ENCODE measurements at regions not wholly inside any gene's neighbourhood (a gene's known extent, or its start where the extent isn't known, plus 50 kb on each side); places are given as distances from the start of the nearest gene placed in this dataset.

- no peak overlapping the region for H3K4me3 Mint-ChIP-seq
- no peak overlapping the region for H3K4me3 ChIP-seq
- no peaks in the 10 kb centered on the region for H3K4me1 Mint-ChIP-seq
- DNase-seq (ENCODE audit: low spot score) (no peak), ATAC-seq (no peak)
- no peak overlapping the region for H2AFZ ChIP-seq
- H3K4me2 ChIP-seq, result no peak overlapping the region
- no peaks in the 10 kb centered on the region for H3K9me2 ChIP-seq (ENCODE audit: insufficient read depth)
- no peak overlapping the region for H3K27ac ChIP-seq (ENCODE audit: low read depth)
- no peaks in the 10 kb centered on the region for H4K20me1 ChIP-seq (replicated peaks; ENCODE audit: insufficient read depth)
- H3K9me3 Mint-ChIP-seq, result peaks cover 94% of the 10 kb centered on the region
- H3K79me2 ChIP-seq (replicated peaks; ENCODE audit: insufficient read depth), result no peaks in the 10 kb centered on the region
- no peaks in the 10 kb centered on the region for H3K4me1 ChIP-seq (ENCODE audit: insufficient read depth)
- TF ChIP-seq EZH2phosphoT487 (IDR thresholded peaks at IDR 0.05; ENCODE audit: unreplicated experiment) (no peak), CTCF (conservative IDR thresholded peaks at IDR 0.05; ENCODE audit: low read depth in 2 of 2) (no peak), EZH2 (IDR thresholded peaks at IDR 0.05; ENCODE audit: low read depth, unreplicated experiment) (no peak), JUNB (IDR thresholded peaks at IDR 0.05; ENCODE audit: unreplicated experiment) (no peak), CREB1 (CRISPR knock-in tag; IDR thresholded peaks at IDR 0.05; ENCODE audit: low read depth) (no peak), ZNF331 (CRISPR knock-in tag; IDR thresholded peaks at IDR 0.05; ENCODE audit: low read depth) (no peak), NANOG (IDR thresholded peaks at IDR 0.05; ENCODE audit: borderline replicate concordance) (no peak), POLR2AphosphoS5 (IDR thresholded peaks at IDR 0.05; ENCODE audit: low read depth) (no peak), ZNF462 (CRISPR knock-in tag; IDR thresholded peaks at IDR 0.05) (no peak), ZNF114 (CRISPR knock-in tag; IDR thresholded peaks at IDR 0.05) (no peak), STAT1 (IDR thresholded peaks at IDR 0.05; ENCODE audit: unreplicated experiment) (no peak)
- TF ChIP-seq, protein P1, sequence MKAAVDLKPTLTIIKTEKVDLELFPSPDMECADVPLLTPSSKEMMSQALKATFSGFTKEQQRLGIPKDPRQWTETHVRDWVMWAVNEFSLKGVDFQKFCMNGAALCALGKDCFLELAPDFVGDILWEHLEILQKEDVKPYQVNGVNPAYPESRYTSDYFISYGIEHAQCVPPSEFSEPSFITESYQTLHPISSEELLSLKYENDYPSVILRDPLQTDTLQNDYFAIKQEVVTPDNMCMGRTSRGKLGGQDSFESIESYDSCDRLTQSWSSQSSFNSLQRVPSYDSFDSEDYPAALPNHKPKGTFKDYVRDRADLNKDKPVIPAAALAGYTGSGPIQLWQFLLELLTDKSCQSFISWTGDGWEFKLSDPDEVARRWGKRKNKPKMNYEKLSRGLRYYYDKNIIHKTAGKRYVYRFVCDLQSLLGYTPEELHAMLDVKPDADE (IDR thresholded peaks at IDR 0.05), result no peak
- TF ChIP-seq, protein P2, sequence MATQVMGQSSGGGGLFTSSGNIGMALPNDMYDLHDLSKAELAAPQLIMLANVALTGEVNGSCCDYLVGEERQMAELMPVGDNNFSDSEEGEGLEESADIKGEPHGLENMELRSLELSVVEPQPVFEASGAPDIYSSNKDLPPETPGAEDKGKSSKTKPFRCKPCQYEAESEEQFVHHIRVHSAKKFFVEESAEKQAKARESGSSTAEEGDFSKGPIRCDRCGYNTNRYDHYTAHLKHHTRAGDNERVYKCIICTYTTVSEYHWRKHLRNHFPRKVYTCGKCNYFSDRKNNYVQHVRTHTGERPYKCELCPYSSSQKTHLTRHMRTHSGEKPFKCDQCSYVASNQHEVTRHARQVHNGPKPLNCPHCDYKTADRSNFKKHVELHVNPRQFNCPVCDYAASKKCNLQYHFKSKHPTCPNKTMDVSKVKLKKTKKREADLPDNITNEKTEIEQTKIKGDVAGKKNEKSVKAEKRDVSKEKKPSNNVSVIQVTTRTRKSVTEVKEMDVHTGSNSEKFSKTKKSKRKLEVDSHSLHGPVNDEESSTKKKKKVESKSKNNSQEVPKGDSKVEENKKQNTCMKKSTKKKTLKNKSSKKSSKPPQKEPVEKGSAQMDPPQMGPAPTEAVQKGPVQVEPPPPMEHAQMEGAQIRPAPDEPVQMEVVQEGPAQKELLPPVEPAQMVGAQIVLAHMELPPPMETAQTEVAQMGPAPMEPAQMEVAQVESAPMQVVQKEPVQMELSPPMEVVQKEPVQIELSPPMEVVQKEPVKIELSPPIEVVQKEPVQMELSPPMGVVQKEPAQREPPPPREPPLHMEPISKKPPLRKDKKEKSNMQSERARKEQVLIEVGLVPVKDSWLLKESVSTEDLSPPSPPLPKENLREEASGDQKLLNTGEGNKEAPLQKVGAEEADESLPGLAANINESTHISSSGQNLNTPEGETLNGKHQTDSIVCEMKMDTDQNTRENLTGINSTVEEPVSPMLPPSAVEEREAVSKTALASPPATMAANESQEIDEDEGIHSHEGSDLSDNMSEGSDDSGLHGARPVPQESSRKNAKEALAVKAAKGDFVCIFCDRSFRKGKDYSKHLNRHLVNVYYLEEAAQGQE (IDR thresholded peaks at IDR 0.05; ENCODE audit: unreplicated experiment), result no peak
- peaks cover 18% of the 10 kb centered on the region; the same call in 2 of the 3 replicates for H3K36me3 Mint-ChIP-seq (ENCODE audit: low read depth)
- H3K27me3 Mint-ChIP-seq (ENCODE audit: insufficient read depth, low read depth, poor library complexity), result no peaks in the 10 kb centered on the region
- no peak overlapping the region for H3K27ac Mint-ChIP-seq
- no peaks in the 10 kb centered on the region for H3F3A ChIP-seq (replicated peaks; ENCODE audit: low read depth)
- no peaks in the 10 kb centered on the region for H3K27me3 ChIP-seq (ENCODE audit: insufficient read depth)
- H3K36me3 ChIP-seq (ENCODE audit: insufficient read depth), result peaks cover 27% of the 10 kb centered on the region
Measured at GRCh38 chr20:55580475-55580874, 424.8 kb downstream of the CBLN4 start.

All from GM23338 (cell line).